Kidney (tissue), 13 donors: ENCODE measurements at regions not wholly inside any gene's neighbourhood (a gene's known extent, or its start where the extent isn't known, plus 50 kb on each side); places are given as distances from the start of the nearest gene placed in this dataset.

Source experiments
- DNase-seq, 5 donors: peaks; one replicate each; pipeline ENCODE4 v3.0.0-alpha.2; 2013 to 2020
- FAIRE-seq: peaks from 2 replicates; lab custom pipeline; 2012; peaks lifted over from hg19 to GRCh38; lab: Jason Lieb, UNC
- H3K27ac ChIP-seq, 2 donors: one replicate each; pipeline ENCODE4 v1.7.0; 2013; ENCODE audit warnings: low read depth in 2 of 2, low read length in 2 of 2, inconsistent platforms in 1 of 2
- H3K27me3 ChIP-seq: one replicate; pipeline ENCODE4 v1.7.1; 2013; ENCODE audit warnings: low read length, inconsistent platforms; ENCODE audit not compliant: control insufficient read depth, insufficient read depth
- H3K36me3 ChIP-seq, 3 donors: one replicate each; pipeline versions ENCODE4 v1.7.0 to v1.7.1; 2013; ENCODE audit warnings: low read length in 3 of 3, control low read depth in 1 of 3, inconsistent platforms in 1 of 3; ENCODE audit not compliant: insufficient read depth in 3 of 3, control insufficient read depth in 2 of 3
- H3K4me1 ChIP-seq, 3 donors: one replicate each; pipeline versions ENCODE4 v1.7.0 to v1.7.1; 2013; ENCODE audit warnings: low read length in 3 of 3, inconsistent platforms in 1 of 3, low read depth in 1 of 3; ENCODE audit not compliant: control insufficient read depth in 2 of 3, insufficient read depth in 2 of 3
- H3K4me3 ChIP-seq, 3 donors: one replicate each; pipeline versions ENCODE4 v1.7.0 to v1.8.1; 2013; ENCODE audit warnings: low read length in 3 of 3, control low read depth in 1 of 3, inconsistent platforms in 1 of 3
- H3K9ac ChIP-seq, 3 donors: one replicate each; pipeline versions ENCODE4 v1.7.0 to v1.7.1; 2013; ENCODE audit warnings: low read length in 3 of 3, control low read depth in 1 of 3, inconsistent platforms in 1 of 3
- H3K9me3 ChIP-seq, 3 donors: one replicate each; pipeline versions ENCODE4 v1.7.0 to v1.7.1; 2013; ENCODE audit warnings: low read length in 3 of 3, control low read depth in 1 of 3, inconsistent platforms in 1 of 3; ENCODE audit not compliant: control insufficient read depth in 2 of 3, insufficient read depth in 1 of 3
- intact Hi-C: fragments of 100-400 bp; cut with DNase I; formaldehyde crosslinking; loops from one replicate; pipeline ENCODE4 v1.11.1; 2022
- TF ChIP-seq, protein P1 (sequence below): IDR thresholded peaks from 3 replicates; pipeline ENCODE4 v1.5.1; 2012; ENCODE audit warnings: mild to moderate bottlenecking, moderate library complexity, borderline replicate concordance; ENCODE audit not compliant: insufficient read depth; ENCODE audit errors: extremely low read depth
- donor health status: control.
- donor health status: control.
- donor health status: control.
- donor health status: control.
- donor health status: control.
- donor health status: DM: yes; HTN: yes; CAD: no.
- donor health status: Normal renal cell carcinoma (clear cell type).

DNA sequence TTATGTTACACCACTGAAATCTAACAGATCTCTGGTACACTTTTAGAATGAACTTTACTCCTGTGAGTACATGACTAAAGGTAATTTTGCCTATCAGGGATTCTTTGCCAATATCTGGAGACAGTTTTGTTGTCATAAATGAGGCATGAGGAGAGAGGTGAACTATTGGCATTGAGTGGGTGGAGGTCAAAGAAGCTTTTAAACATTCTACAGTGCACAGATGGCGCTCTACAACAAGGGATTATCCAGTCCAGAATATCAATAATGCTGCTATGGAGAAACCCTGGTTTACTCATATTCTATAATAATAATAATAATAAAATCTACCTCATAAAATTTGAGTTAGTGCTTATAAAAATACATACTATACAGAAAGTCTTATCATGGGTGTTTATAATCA, 702.3 kb downstream of the SI start:
- no peak for DNase-seq
- Histone ChIP-seq H3K4me1 (no peaks in the 10 kb centered on the region), H3K27me3 (no peaks in the 10 kb centered on the region), H3K36me3 (no peaks in the 10 kb centered on the region), H3K9me3 (no peaks in the 10 kb centered on the region), H3K9ac (no peak overlapping the region), H3K27ac (no peak overlapping the region), H3K4me3 (no peak overlapping the region)
- TF ChIP-seq, protein P1, sequence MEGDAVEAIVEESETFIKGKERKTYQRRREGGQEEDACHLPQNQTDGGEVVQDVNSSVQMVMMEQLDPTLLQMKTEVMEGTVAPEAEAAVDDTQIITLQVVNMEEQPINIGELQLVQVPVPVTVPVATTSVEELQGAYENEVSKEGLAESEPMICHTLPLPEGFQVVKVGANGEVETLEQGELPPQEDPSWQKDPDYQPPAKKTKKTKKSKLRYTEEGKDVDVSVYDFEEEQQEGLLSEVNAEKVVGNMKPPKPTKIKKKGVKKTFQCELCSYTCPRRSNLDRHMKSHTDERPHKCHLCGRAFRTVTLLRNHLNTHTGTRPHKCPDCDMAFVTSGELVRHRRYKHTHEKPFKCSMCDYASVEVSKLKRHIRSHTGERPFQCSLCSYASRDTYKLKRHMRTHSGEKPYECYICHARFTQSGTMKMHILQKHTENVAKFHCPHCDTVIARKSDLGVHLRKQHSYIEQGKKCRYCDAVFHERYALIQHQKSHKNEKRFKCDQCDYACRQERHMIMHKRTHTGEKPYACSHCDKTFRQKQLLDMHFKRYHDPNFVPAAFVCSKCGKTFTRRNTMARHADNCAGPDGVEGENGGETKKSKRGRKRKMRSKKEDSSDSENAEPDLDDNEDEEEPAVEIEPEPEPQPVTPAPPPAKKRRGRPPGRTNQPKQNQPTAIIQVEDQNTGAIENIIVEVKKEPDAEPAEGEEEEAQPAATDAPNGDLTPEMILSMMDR: no peak
- FAIRE-seq: no peak
- intact Hi-C loops: no loop called here

DNA sequence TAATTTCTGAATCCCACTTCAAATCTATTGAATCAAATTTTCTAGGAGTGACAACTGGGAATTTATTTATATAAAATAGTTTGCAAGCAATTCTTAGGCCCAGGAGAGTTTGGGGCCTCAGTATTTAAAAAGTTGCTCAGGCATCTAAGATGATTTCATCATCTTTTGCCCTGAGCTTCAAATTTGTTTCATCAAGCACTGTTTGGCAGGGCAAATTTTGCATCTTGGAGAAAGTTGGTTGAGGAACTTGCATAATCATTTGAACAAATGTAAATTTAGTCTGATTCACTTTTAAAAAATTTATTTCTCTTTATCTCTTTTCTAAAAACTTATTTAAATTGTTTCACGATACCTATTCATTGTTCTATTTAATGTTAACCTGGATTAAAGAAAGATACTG, 702.8 kb downstream of the SI start:
- H3K4me3 ChIP-seq: no peak overlapping the region
- intact Hi-C loops: no loop called here
- no peak overlapping the region for H3K27ac ChIP-seq
- TF ChIP-seq, protein P1: no peak
- DNase-seq: no peak
- no peak overlapping the region for H3K9ac ChIP-seq
- H3K4me1 ChIP-seq: no peaks in the 10 kb centered on the region
- H3K27me3 ChIP-seq: no peaks in the 10 kb centered on the region
- no peaks in the 10 kb centered on the region for H3K36me3 ChIP-seq
- no peak for FAIRE-seq
- no peaks in the 10 kb centered on the region for H3K9me3 ChIP-seq

- H3K4me3 ChIP-seq: no peak overlapping the region
- H3K27me3 ChIP-seq: no peaks in the 10 kb centered on the region
- TF ChIP-seq, protein P1: no peak
- H3K9me3 ChIP-seq: no peaks in the 10 kb centered on the region
- H3K9ac ChIP-seq: no peak overlapping the region
- DNase-seq (no peak), FAIRE-seq (no peak)
- H3K27ac ChIP-seq: no peak overlapping the region
- no peaks in the 10 kb centered on the region for H3K36me3 ChIP-seq
- intact Hi-C loops: no loop called here
- H3K4me1 ChIP-seq: no peaks in the 10 kb centered on the region
These were observed 706.6 kb downstream of the SI start for GRCh38 chr3:164371681-164372080.

GRCh38 chr3:164370970-164371369, 707.3 kb downstream of the SI start:
- no peaks in the 10 kb centered on the region for H3K27me3 ChIP-seq
- FAIRE-seq (no peak), DNase-seq (no peak)
- no peak overlapping the region for H3K4me3 ChIP-seq
- TF ChIP-seq, protein P1: no peak
- intact Hi-C loops: no loop called here
- no peak overlapping the region for H3K27ac ChIP-seq
- no peaks in the 10 kb centered on the region for H3K36me3 ChIP-seq
- H3K4me1 ChIP-seq: no peaks in the 10 kb centered on the region
- no peaks in the 10 kb centered on the region for H3K9me3 ChIP-seq
- no peak overlapping the region for H3K9ac ChIP-seq
